ENCODE measurements at regions not wholly inside any gene's neighbourhood (a gene's known extent, or its start where the extent isn't known, plus 50 kb on each side); places are given as distances from the start of the nearest gene placed in this dataset.

GRCh38 chr13:105607016-105607415 is 928.4 kb downstream of the EFNB2 start:
- DNase-seq (ENCODE audit: low read depth) = no peak

GRCh38 chr13:105602956-105603670 is 932.3 kb downstream of the EFNB2 start:
- DNase-seq (ENCODE audit: low read depth) = no peak

GRCh38 chr13:105599477-105600037 is 935.9 kb downstream of the EFNB2 start:
- DNase-seq (ENCODE audit: low read depth) = no peak

- no peak for DNase-seq (ENCODE audit: low read depth)
Observed at GRCh38 chr13:105598529-105598928, 936.9 kb downstream of the EFNB2 start.

GRCh38 chr13:105597573-105597972 is 937.9 kb downstream of the EFNB2 start:
- DNase-seq (ENCODE audit: low read depth) = no peak

GRCh38 chr13:105595471-105595870 is 940.0 kb downstream of the EFNB2 start:
- DNase-seq (ENCODE audit: low read depth) = no peak

- no peak for DNase-seq (ENCODE audit: low read depth)
Observed at GRCh38 chr13:105591277-105591676, 944.2 kb downstream of the EFNB2 start.

- DNase-seq (ENCODE audit: low read depth) = no peak
Observed at GRCh38 chr13:105587786-105588185, 947.7 kb downstream of the EFNB2 start.

- DNase-seq (ENCODE audit: low read depth) = no peak
Observed at GRCh38 chr13:105579821-105580710, 955.4 kb downstream of the EFNB2 start.

GRCh38 chr13:105573136-105573535 is 962.3 kb downstream of the EFNB2 start:
- no peak for DNase-seq (ENCODE audit: low read depth)

GRCh38 chr13:105572401-105572800 is 963.1 kb downstream of the EFNB2 start:
- DNase-seq (ENCODE audit: low read depth) = no peak

- DNase-seq (ENCODE audit: low read depth) = no peak
Observed at GRCh38 chr13:105569816-105570215, 965.6 kb downstream of the EFNB2 start.

GRCh38 chr13:105567951-105568525 is 967.4 kb downstream of the EFNB2 start:
- no peak for DNase-seq (ENCODE audit: low read depth)

GRCh38 chr13:105565136-105565727 is 970.2 kb downstream of the EFNB2 start:
- no peak for DNase-seq (ENCODE audit: low read depth)

GRCh38 chr13:105552078-105552477 is 983.4 kb downstream of the EFNB2 start:
- DNase-seq (ENCODE audit: low read depth) = no peak

GRCh38 chr13:105547851-105548250 is 987.6 kb downstream of the EFNB2 start:
- DNase-seq (ENCODE audit: low read depth) = no peak

- no peak for DNase-seq (ENCODE audit: low read depth)
Observed at GRCh38 chr13:105545811-105546210, 989.7 kb downstream of the EFNB2 start.

- no peak for DNase-seq (ENCODE audit: low read depth)
Observed at GRCh38 chr13:105543742-105544141, 991.7 kb downstream of the EFNB2 start.

- no peak for DNase-seq (ENCODE audit: low read depth)
Observed at GRCh38 chr13:105541565-105541964, 993.9 kb downstream of the EFNB2 start.

- DNase-seq (ENCODE audit: low read depth) = no peak
Observed at GRCh38 chr13:105538346-105538745, 997.1 kb downstream of the EFNB2 start.

GRCh38 chr13:105537113-105537512 is 998.3 kb downstream of the EFNB2 start:
- no peak for DNase-seq (ENCODE audit: low read depth)

- no peak for DNase-seq (ENCODE audit: low read depth)
Observed at GRCh38 chr13:105530468-105530867, 1005.0 kb downstream of the EFNB2 start.

Data from GM04503 (cell line).